Fibroblast of mammary gland (primary cell): ENCODE measurements at regions not wholly inside any gene's neighbourhood (a gene's known extent, or its start where the extent isn't known, plus 50 kb on each side); places are given as distances from the start of the nearest gene placed in this dataset.

Source experiments
- DNase-seq: peaks from one replicate; pipeline ENCODE4 v3.0.0-alpha.2; 2010; ENCODE audit warnings: low read depth
- H3K4me3 ChIP-seq: 2 replicates; pipeline ENCODE4 v1.5.1; 2011; ENCODE audit warnings: low read depth, mild to moderate bottlenecking, low read length, moderate library complexity; ENCODE audit not compliant: control insufficient read depth
- CTCF ChIP-seq: conservative IDR thresholded peaks from 2 replicates; pipeline ENCODE4 v1.5.1; 2011; ENCODE audit warnings: low read depth, low read length, inconsistent platforms; ENCODE audit not compliant: control insufficient read depth, insufficient read depth

GRCh38 chr7:16028103-16028502 lies 341.6 kb upstream of the MEOX2 start:
- peak; percentile 96 for DNase-seq
- no peak overlapping the region for H3K4me3 ChIP-seq
- TF ChIP-seq CTCF = no peak

GRCh38 chr7:16027396-16027795 lies 340.9 kb upstream of the MEOX2 start:
- DNase-seq = peak; percentile 22
- TF ChIP-seq CTCF = no peak
- H3K4me3 ChIP-seq = no peak overlapping the region

GRCh38 chr7:16026253-16027020 lies 340.0 kb upstream of the MEOX2 start:
- H3K4me3 ChIP-seq = no peak overlapping the region
- peak; percentile 62 for DNase-seq
- no peak for TF ChIP-seq CTCF

GRCh38 chr7:16025696-16026095 lies 339.2 kb upstream of the MEOX2 start:
- no peak for DNase-seq
- H3K4me3 ChIP-seq = no peak overlapping the region
- no peak for TF ChIP-seq CTCF

- no peak overlapping the region for H3K4me3 ChIP-seq
- TF ChIP-seq CTCF = no peak
- DNase-seq = no peak
Measured at GRCh38 chr7:16023503-16023902, 337.0 kb upstream of the MEOX2 start.

- TF ChIP-seq CTCF = no peak
- no peak overlapping the region for H3K4me3 ChIP-seq
- no peak for DNase-seq
Measured at GRCh38 chr7:16023046-16023445, 336.6 kb upstream of the MEOX2 start.
